Skin epidermis (tissue), 12 donors: ENCODE measurements at regions not wholly inside any gene's neighbourhood (a gene's known extent, or its start where the extent isn't known, plus 50 kb on each side); places are given as distances from the start of the nearest gene placed in this dataset.
"Not testable (repeated sequence)": the region's sequence is repeated elsewhere in the genome, so short reads cannot be mapped to it uniquely, and the experiment has no call there.

ENCODE experiments used
- H3K27ac ChIP-seq, 21 experiments: fragments of 200-600 bp; sonication (generic) in 11 of 21; one replicate each; pipeline ENCODE4 v1.5.0; 2020; ENCODE audit warnings: mild to moderate bottlenecking in 3 of 21, inconsistent platforms in 2 of 21, moderate library complexity in 2 of 21
- H3K4me3 ChIP-seq, 7 experiments: fragments of 200-600 bp; sonication (generic) in 2 of 7; one replicate each; pipeline ENCODE4 v1.5.0; 2020; ENCODE audit warnings: inconsistent platforms in 2 of 7, mild to moderate bottlenecking in 2 of 7, moderate library complexity in 1 of 7

- no peak overlapping the region for H3K4me3 ChIP-seq
- H3K27ac ChIP-seq, result no peak overlapping the region
Observed at GRCh38 chr5:118441034-118441433, 547.3 kb downstream of the DTWD2 start.

GRCh38 chr5:118440496-118440895 lies 547.9 kb downstream of the DTWD2 start:
- no peak overlapping the region for H3K4me3 ChIP-seq
- H3K27ac ChIP-seq, result no peak overlapping the region

GRCh38 chr5:118439831-118440230 lies 548.5 kb downstream of the DTWD2 start:
- H3K27ac ChIP-seq, result no peak overlapping the region
- no peak overlapping the region for H3K4me3 ChIP-seq

- H3K27ac ChIP-seq, result no peak overlapping the region
- H3K4me3 ChIP-seq, result no peak overlapping the region
Observed at GRCh38 chr5:118435131-118435530, 553.2 kb downstream of the DTWD2 start.

- Histone ChIP-seq H3K4me3 (no peak overlapping the region), H3K27ac (no peak overlapping the region)
Observed at GRCh38 chr5:118434522-118434921, 553.8 kb downstream of the DTWD2 start.

- Histone ChIP-seq H3K27ac (no peak overlapping the region), H3K4me3 (no peak overlapping the region)
Observed at GRCh38 chr5:118430076-118430475, 558.3 kb downstream of the DTWD2 start.

GRCh38 chr5:118407958-118408357 lies 580.4 kb downstream of the DTWD2 start:
- H3K4me3 ChIP-seq, result no peak overlapping the region
- no peak overlapping the region for H3K27ac ChIP-seq

GRCh38 chr5:118405650-118406061 lies 582.7 kb downstream of the DTWD2 start:
- Histone ChIP-seq H3K27ac (no peak overlapping the region), H3K4me3 (no peak overlapping the region)

- no peak overlapping the region for H3K27ac ChIP-seq
- no peak overlapping the region for H3K4me3 ChIP-seq
Observed at GRCh38 chr5:118397236-118397635, 591.1 kb downstream of the DTWD2 start.

GRCh38 chr5:118392491-118392890 lies 595.9 kb downstream of the DTWD2 start:
- no peak overlapping the region for H3K4me3 ChIP-seq
- H3K27ac ChIP-seq, result no peak overlapping the region

GRCh38 chr5:118382931-118383330 lies 605.4 kb downstream of the DTWD2 start:
- H3K4me3 ChIP-seq, H3K27ac ChIP-seq: not testable (repeated sequence)

- Histone ChIP-seq H3K27ac (no peak overlapping the region), H3K4me3 (no peak overlapping the region)
Observed at GRCh38 chr5:118379470-118379869, 608.9 kb downstream of the DTWD2 start.

- H3K27ac ChIP-seq, result no peak overlapping the region
Observed at GRCh38 chr5:118378959-118379358, 609.4 kb downstream of the DTWD2 start.

GRCh38 chr5:118377420-118377819 lies 610.9 kb downstream of the DTWD2 start:
- H3K4me3 ChIP-seq, result no peak overlapping the region
- no peak overlapping the region for H3K27ac ChIP-seq

More at GRCh38 chr5:118378959-118379358, 609.4 kb downstream of the DTWD2 start:
- no peak overlapping the region for H3K4me3 ChIP-seq

- no peak overlapping the region for H3K27ac ChIP-seq
- H3K4me3 ChIP-seq, result no peak overlapping the region
Observed at GRCh38 chr5:118371973-118372831, 616.1 kb downstream of the DTWD2 start.

- H3K4me3 ChIP-seq, result no peak overlapping the region
- no peak overlapping the region for H3K27ac ChIP-seq
Observed at GRCh38 chr5:118366429-118366828, 621.9 kb downstream of the DTWD2 start.

- Histone ChIP-seq H3K27ac (no peak overlapping the region), H3K4me3 (no peak overlapping the region)
Observed at GRCh38 chr5:118365718-118366117, 622.6 kb downstream of the DTWD2 start.

GRCh38 chr5:118354797-118355196 lies 633.5 kb downstream of the DTWD2 start:
- Histone ChIP-seq H3K27ac (no peak overlapping the region), H3K4me3 (no peak overlapping the region)

GRCh38 chr5:118353970-118354369 lies 634.4 kb downstream of the DTWD2 start:
- no peak overlapping the region for H3K27ac ChIP-seq
- no peak overlapping the region for H3K4me3 ChIP-seq

- H3K4me3 ChIP-seq, result no peak overlapping the region
Observed at GRCh38 chr5:118336468-118336867, 651.9 kb downstream of the DTWD2 start.

GRCh38 chr5:118327389-118327788 lies 661.0 kb downstream of the DTWD2 start:
- no peak overlapping the region for H3K4me3 ChIP-seq
- no peak overlapping the region for H3K27ac ChIP-seq

More at GRCh38 chr5:118336468-118336867, 651.9 kb downstream of the DTWD2 start:
- no peak overlapping the region for H3K27ac ChIP-seq
